ENCODE measurements at regions not wholly inside any gene's neighbourhood (a gene's known extent, or its start where the extent isn't known, plus 50 kb on each side); places are given as distances from the start of the nearest gene placed in this dataset.

GRCh38 chr2:56478027-56478426, 294.2 kb downstream of the CCDC85A start:
- TF ChIP-seq CTCF (IDR thresholded peaks at IDR 0.05) (no peak), POLR2A (IDR thresholded peaks at IDR 0.05) (no peak)
